Psoas muscle (tissue), 7 donors: ENCODE measurements at regions not wholly inside any gene's neighbourhood (a gene's known extent, or its start where the extent isn't known, plus 50 kb on each side); places are given as distances from the start of the nearest gene placed in this dataset.
"Not testable (repeated sequence)": the region's sequence is repeated elsewhere in the genome, so short reads cannot be mapped to it uniquely, and the experiment has no call there.

Experiments
- ATAC-seq, 4 donors: fragments of 200-7000 bp; cut with Tn5 transposase; one replicate each; pipeline ENCODE4 v1.9.1; 2020; ENCODE audit warnings: moderate library complexity in 3 of 4, mild to moderate bottlenecking in 2 of 4
- DNase-seq, 2 donors: peaks; one replicate each; pipeline ENCODE4 v3.0.0-alpha.2; 2020
- H3K27ac ChIP-seq: fragments of 200-600 bp; one replicate; pipeline ENCODE4 v1.8.0; 2022
- H3K27me3 ChIP-seq, 3 donors: fragments of 200-600 bp in 1 of 3; one replicate each; pipeline versions ENCODE4 v1.6.1 to v1.8.0; 2013 to 2022; ENCODE audit warnings: low read length in 2 of 3, mild to moderate bottlenecking in 2 of 3, moderate library complexity in 1 of 3; ENCODE audit not compliant: insufficient read depth in 3 of 3
- H3K36me3 ChIP-seq, 2 donors: fragments of 200-600 bp in 1 of 2; one replicate each; pipeline versions ENCODE4 v1.6.1 to v1.8.0; 2013 to 2022; ENCODE audit warnings: low read depth in 1 of 2, mild to moderate bottlenecking in 1 of 2, moderate library complexity in 1 of 2; ENCODE audit not compliant: insufficient read depth in 1 of 2
- H3K4me1 ChIP-seq: fragments of 200-600 bp; one replicate; pipeline ENCODE4 v1.8.0; 2022
- H3K4me3 ChIP-seq: fragments of 200-600 bp; one replicate; pipeline ENCODE4 v1.8.0; 2022; ENCODE audit warnings: mild to moderate bottlenecking
- H3K9me3 ChIP-seq: fragments of 200-600 bp; one replicate; pipeline ENCODE4 v1.8.0; 2022
- CTCF ChIP-seq: fragments of 200-600 bp; IDR thresholded peaks from one replicate; pipeline ENCODE4 v1.8.0; 2022; ENCODE audit warnings: antibody characterized with exemption
- WGBS, 3 donors: extraction: QIAGEN DNeasy Blood & Tissue Kit; methylation state at CpG; one replicate each; pipeline versions ENCODE4 v1.1.6 to v1.1.7; 2013; 5-methylcytosine and 5-hydroxymethylcytosine counted together
- intact Hi-C, 2 donors: fragments of 100-400 bp; cut with DNase I; formaldehyde crosslinking; loops; one replicate each; pipeline versions ENCODE4 v1.11.0 to v1.14.2; 2022
- donor health status: healthy with polysubstance abuse.
- donor health status: DM: no; HTN: no; CAD: no; lungs with moderate emphysema.
- donor health status: Bipolar disorder and iron deficiency.
- donor health status: healthy.
- donor health status: DM: yes; HTN: yes; CAD: no.
- donor health status: DM: no; HTN: no; CAD: no.
- donor health status: DM: yes; HTN: yes; CAD: no.

GRCh38 chr4:158444621-158445020 is 77.1 kb upstream of the RXFP1 start:
- H3K4me1 ChIP-seq, result no peaks in the 10 kb centered on the region
- 59 to 83% (median 79%) methylated on average over 1 of the region's 1 CpG for WGBS, 3 donors
- intact Hi-C loops, result loop anchor here in 1 of 2 donors (5.0 kb wide), 1 partner anchor 1673 kb away; no protein-coding TSS in a partner anchor

GRCh38 chr4:158446106-158446505 is 75.6 kb upstream of the RXFP1 start:
- TF ChIP-seq CTCF, result no peak
- H3K27me3 ChIP-seq, result no peaks in the 10 kb centered on the region
- 27 to 35% (median 33%) methylated on average over 2 of the region's 2 CpGs for WGBS, 3 donors
- no peak overlapping the region for H3K4me3 ChIP-seq
- no peaks in the 10 kb centered on the region for H3K9me3 ChIP-seq
- no peaks in the 10 kb centered on the region for H3K36me3 ChIP-seq
- no peaks in the 10 kb centered on the region for H3K4me1 ChIP-seq
- peak in 3 of 4 donors; percentile 35 to 47 (median 43) for ATAC-seq
- H3K27ac ChIP-seq, result no peak overlapping the region
- DNase-seq, result no peak
- intact Hi-C loops, result no loop called here

More at GRCh38 chr4:158444621-158445020, 77.1 kb upstream of the RXFP1 start:
- no peak for TF ChIP-seq CTCF
- H3K27me3 ChIP-seq, result no peaks in the 10 kb centered on the region
- H3K27ac ChIP-seq, result no peak overlapping the region
- H3K9me3 ChIP-seq, result no peaks in the 10 kb centered on the region
- H3K4me3 ChIP-seq, result no peak overlapping the region
- no peak for ATAC-seq
- H3K36me3 ChIP-seq, result no peaks in the 10 kb centered on the region
- no peak for DNase-seq

- TF ChIP-seq CTCF, result no peak
- 49 to 71% (median 52%) methylated on average over 1 of the region's 1 CpG for WGBS, 3 donors
- ATAC-seq, result no peak
Measured at GRCh38 chr4:158450741-158451140, 70.9 kb upstream of the RXFP1 start.

GRCh38 chr4:158452116-158452515 is 69.6 kb upstream of the RXFP1 start:
- WGBS, 3 donors, result 91 to 100% (median 95%) methylated on average over 1 of the region's 1 CpG
- H3K4me1 ChIP-seq, H3K4me3 ChIP-seq, H3K36me3 ChIP-seq, H3K27me3 ChIP-seq, H3K27ac ChIP-seq, DNase-seq, H3K9me3 ChIP-seq, intact Hi-C loops, ATAC-seq: not testable (repeated sequence)

More at GRCh38 chr4:158450741-158451140, 70.9 kb upstream of the RXFP1 start:
- Histone ChIP-seq H3K27ac (no peak overlapping the region), H3K9me3 (no peaks in the 10 kb centered on the region), H3K27me3 (no peaks in the 10 kb centered on the region), H3K36me3 (no peaks in the 10 kb centered on the region), H3K4me1 (no peaks in the 10 kb centered on the region), H3K4me3 (no peak overlapping the region)
- intact Hi-C loops, result no loop called here
- no peak for DNase-seq

- WGBS, 3 donors, result 86 to 89% (median 87%) methylated on average over 2 of the region's 2 CpGs
- intact Hi-C loops, result no loop called here
- Histone ChIP-seq H3K4me1 (no peaks in the 10 kb centered on the region), H3K9me3 (no peaks in the 10 kb centered on the region), H3K36me3 (no peaks in the 10 kb centered on the region), H3K27me3 (no peaks in the 10 kb centered on the region), H3K4me3 (no peak overlapping the region), H3K27ac (no peak overlapping the region)
- TF ChIP-seq CTCF, result no peak
- ATAC-seq, result no peak
- no peak for DNase-seq
Measured at GRCh38 chr4:158458271-158458895, 63.3 kb upstream of the RXFP1 start.
